ENCODE measurements at regions not wholly inside any gene's neighbourhood (a gene's known extent, or its start where the extent isn't known, plus 50 kb on each side); places are given as distances from the start of the nearest gene placed in this dataset.

GRCh38 chr1:71166178-71167173, 85.6 kb upstream of the ZRANB2 start:
- TF ChIP-seq, protein P1, sequence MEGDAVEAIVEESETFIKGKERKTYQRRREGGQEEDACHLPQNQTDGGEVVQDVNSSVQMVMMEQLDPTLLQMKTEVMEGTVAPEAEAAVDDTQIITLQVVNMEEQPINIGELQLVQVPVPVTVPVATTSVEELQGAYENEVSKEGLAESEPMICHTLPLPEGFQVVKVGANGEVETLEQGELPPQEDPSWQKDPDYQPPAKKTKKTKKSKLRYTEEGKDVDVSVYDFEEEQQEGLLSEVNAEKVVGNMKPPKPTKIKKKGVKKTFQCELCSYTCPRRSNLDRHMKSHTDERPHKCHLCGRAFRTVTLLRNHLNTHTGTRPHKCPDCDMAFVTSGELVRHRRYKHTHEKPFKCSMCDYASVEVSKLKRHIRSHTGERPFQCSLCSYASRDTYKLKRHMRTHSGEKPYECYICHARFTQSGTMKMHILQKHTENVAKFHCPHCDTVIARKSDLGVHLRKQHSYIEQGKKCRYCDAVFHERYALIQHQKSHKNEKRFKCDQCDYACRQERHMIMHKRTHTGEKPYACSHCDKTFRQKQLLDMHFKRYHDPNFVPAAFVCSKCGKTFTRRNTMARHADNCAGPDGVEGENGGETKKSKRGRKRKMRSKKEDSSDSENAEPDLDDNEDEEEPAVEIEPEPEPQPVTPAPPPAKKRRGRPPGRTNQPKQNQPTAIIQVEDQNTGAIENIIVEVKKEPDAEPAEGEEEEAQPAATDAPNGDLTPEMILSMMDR (IDR thresholded peaks at IDR 0.05) = no peak
- no peak for TF ChIP-seq EP300 (IDR thresholded peaks at IDR 0.05)
